Lower leg skin (tissue), 3 donors: ENCODE measurements at regions not wholly inside any gene's neighbourhood (a gene's known extent, or its start where the extent isn't known, plus 50 kb on each side); places are given as distances from the start of the nearest gene placed in this dataset.

Experiments
- POLR2A ChIP-seq, 2 donors: fragments of 450-650 bp; IDR thresholded peaks; one replicate each; pipeline ENCODE4 v1.6.1; 2016 to 2017; ENCODE audit warnings: antibody characterized with exemption in 2 of 2, mild to moderate bottlenecking in 1 of 2, moderate library complexity in 1 of 2
- TF ChIP-seq, protein P1 (sequence below), 3 donors: fragments of 450-650 bp; IDR thresholded peaks; one replicate each; pipeline ENCODE4 v1.5.1; 2016; ENCODE audit warnings: antibody characterized with exemption in 3 of 3, mild to moderate bottlenecking in 3 of 3, moderate library complexity in 2 of 3

DNA sequence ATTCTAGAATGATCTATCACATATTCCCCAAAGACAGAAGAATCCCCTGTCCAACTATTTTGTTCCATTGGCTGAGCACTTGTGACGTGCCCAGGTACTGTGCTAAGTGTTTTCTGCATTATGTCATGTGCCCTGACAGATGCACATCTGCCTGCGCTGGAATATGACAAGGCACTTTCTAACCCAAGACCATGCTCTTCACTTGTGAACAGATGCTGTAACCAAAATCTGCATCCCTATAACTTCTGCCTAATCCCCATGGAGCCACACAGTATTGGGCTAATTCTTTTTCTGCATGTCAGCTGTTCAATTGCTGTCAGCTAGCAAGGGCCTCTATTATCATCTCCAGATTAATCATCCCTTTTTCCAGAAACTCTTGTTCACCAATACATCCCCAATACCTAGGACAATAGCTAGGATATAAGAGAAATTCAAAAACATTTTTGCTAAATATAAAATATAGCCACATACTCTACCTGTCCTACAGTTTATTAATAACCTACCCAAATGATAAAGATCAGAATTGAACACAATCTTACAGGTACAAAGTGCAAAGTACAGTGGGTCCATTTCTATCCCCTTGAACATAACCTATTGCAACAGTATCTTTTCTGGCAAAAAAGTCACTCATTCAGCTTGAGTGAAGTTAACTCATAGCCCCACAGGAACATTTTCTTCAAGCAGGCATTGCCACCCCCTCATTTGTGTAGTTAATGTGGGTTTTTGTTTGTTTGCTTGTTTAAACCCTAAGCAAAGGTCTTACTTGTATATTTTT is 109.4 kb upstream of the LRRN1 start:
- TF ChIP-seq, protein P1, sequence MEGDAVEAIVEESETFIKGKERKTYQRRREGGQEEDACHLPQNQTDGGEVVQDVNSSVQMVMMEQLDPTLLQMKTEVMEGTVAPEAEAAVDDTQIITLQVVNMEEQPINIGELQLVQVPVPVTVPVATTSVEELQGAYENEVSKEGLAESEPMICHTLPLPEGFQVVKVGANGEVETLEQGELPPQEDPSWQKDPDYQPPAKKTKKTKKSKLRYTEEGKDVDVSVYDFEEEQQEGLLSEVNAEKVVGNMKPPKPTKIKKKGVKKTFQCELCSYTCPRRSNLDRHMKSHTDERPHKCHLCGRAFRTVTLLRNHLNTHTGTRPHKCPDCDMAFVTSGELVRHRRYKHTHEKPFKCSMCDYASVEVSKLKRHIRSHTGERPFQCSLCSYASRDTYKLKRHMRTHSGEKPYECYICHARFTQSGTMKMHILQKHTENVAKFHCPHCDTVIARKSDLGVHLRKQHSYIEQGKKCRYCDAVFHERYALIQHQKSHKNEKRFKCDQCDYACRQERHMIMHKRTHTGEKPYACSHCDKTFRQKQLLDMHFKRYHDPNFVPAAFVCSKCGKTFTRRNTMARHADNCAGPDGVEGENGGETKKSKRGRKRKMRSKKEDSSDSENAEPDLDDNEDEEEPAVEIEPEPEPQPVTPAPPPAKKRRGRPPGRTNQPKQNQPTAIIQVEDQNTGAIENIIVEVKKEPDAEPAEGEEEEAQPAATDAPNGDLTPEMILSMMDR (IDR thresholded peaks at IDR 0.05): no peak
- no peak for TF ChIP-seq POLR2A (IDR thresholded peaks at IDR 0.05)
